NCI-H526 treated with DMSO at 0.1 percent for 48 hours (cell line): ENCODE measurements at regions not wholly inside any gene's neighbourhood (a gene's known extent, or its start where the extent isn't known, plus 50 kb on each side); places are given as distances from the start of the nearest gene placed in this dataset.

Source experiments
- DNase-seq: peaks from one replicate; lab custom pipeline; 2025; lab: John Stamatoyannopoulos, UW

DNA sequence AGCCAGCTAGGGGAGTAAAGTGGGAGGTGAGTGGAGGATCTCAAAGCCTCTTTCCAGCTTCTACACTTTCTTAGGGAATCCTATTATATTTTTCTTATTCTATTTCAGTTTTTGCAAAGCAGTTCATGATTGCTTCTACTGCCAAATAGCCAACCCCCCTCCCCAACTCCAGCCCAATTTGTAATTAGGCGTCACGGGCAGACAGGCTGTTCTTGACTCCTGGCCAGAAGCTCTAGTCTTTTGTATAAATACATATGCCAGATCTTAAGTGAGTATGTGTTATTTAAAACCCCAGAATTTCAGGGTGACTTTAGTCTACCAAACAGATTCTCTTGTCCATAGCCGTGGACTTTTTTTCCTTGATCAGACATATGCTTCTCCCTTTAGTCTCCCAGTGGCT is 255.2 kb downstream of the BUB3 start:
- no peak for DNase-seq

DNA sequence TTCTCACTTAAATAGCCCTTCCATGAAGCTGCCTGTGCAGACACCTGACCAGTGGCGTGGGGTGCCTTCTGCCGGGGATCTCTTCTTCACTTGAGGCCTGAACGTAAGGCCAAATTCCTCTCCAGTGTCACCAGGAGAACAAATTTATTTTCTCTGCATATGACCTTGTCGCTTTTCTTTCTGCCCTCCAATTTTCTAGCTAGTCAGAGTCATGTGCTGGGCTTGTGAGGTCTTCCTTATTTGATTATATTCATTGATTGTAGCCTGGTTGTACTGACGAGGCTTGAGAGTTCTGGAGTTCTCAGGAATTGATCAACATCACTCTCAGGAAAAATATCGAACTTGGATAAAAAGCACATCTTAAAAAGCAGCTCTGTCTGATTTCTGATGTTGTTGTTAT is 255.7 kb downstream of the BUB3 start:
- DNase-seq: no peak

DNA sequence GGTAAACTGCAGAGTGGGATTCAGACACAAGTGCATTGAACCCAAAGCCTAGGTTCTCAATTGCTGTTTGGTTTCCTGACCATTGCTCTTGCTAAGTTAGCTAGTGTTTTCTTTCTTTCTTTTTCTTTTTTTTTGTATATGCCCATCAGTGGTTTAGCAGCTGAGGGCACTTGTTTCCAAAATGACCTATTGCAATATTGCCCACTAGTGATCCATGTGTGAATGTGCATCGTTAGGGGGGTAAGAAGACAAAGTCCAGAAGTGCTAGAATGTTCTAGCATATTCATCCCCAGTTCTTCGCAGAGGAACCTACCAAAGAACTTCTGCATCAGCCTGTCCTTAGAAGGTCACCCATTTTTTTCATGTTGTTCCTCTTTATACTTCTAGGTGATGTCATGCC is 252.8 kb upstream of the GPR26 start:
- DNase-seq: no peak

DNA sequence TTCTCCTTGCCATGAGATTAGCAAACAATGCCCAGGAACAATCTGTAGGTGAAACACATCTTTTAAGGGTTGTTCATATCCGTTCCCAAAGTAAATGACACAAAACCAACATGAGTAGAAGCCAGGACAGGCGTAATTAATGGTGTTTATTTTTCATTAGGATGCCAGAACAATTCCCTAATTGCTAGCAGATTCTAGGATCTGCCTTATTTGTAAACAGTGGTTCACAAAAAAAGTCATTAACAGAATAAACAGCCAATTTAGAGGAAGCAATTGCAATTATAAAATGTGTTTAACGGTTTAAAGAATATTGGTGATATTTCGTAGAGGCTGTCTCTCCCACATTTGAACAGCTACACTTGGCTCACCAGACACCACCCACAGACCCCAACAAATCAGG is 250.6 kb upstream of the GPR26 start:
- DNase-seq: no peak

DNA sequence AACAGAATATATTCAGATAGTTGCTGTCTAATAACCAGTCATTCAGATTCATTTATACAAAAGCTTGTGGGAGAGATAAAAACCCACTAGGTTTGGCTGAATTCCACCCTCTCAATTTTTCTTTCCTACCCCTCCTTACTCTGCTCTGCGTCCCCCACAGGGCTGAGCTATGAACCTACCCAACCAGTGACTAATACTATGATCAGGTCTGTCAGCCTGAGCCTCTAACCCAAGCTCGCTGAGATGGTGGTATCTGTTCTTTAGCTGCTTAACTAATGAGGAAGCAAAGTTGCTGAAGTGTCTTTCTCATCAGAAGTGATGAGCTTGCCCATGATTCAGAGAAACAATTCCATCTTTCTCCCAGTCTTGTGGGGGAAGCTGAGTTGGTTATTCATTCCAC is 248.7 kb upstream of the GPR26 start:
- no peak for DNase-seq

DNA sequence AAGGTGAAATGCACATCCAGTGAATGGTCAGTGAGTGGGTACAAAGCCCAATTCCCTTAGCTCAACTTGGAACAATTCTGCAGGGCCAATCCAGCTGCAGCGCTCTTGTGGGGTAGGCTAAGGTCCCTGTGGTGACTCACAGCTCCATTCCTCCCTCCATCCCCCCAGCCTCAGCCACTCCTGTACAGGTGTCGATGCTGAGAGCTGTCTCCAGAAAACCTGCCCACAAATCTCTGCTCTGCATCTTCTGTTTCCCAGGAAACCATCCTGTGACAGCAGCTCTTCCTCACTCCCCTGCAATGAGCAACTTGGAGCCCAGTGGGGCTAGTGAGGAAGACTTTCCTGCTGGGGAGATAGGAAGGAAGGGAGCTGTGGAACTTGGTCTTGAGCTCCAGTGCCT is 244.7 kb upstream of the GPR26 start:
- DNase-seq: no peak

DNA sequence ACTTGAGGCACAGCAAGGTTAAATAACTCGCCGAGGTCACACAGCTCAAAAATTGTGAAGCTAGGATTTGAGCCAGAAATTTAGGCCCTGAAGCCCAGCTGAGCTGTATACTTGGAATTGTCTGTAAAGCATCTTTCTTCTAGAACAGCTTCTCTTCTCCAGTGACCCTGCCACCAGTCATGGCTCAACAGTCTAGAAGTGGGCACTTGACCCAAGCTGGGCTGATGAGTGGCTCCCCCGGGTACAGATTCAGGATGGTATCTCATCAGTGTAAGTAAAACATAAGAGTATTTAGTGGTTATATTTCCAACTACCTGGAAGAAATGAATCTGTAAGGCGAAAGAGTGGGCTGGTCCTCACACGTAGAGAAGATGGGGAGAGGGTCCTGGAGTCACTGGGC is 243.9 kb upstream of the GPR26 start:
- no peak for DNase-seq

DNA sequence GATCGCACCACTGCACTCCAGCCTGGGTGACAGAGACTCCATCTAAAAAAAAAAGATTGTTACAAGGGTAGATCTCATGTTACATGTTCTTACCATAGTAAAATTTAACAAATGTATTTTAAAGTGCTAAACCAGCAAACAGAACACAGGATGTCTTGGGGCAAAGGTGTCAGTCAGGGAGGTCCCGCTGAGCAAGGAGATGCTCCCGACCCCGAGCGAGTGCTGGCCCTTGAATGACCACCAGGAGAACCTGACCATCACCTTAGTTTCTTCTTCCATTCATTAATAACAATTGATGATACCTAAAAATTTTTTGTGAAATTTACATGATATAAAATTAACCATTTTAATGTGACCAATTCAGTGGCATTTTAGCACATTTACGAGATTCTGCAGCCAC is 241.6 kb upstream of the GPR26 start:
- DNase-seq: no peak

DNA sequence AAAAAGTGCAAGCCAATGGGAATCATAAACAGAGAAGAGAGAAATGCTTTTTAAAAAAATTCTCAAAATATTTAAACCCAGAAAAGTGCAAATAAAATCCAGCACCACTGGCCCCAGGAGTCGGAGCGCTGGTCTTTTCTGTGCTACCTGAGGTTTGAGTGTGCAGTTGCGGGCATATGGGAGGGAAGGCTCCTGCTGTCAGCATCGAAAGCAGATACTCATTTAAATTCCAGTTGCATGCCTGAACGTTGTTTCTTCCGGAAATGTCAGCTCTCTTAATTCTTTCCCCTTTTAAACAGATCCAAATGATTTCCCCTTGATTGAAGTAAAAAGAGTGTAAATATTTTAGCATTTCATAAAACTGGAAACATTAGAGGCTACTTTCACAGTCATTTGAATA is 240.5 kb upstream of the GPR26 start:
- DNase-seq: peak; percentile 27

DNA sequence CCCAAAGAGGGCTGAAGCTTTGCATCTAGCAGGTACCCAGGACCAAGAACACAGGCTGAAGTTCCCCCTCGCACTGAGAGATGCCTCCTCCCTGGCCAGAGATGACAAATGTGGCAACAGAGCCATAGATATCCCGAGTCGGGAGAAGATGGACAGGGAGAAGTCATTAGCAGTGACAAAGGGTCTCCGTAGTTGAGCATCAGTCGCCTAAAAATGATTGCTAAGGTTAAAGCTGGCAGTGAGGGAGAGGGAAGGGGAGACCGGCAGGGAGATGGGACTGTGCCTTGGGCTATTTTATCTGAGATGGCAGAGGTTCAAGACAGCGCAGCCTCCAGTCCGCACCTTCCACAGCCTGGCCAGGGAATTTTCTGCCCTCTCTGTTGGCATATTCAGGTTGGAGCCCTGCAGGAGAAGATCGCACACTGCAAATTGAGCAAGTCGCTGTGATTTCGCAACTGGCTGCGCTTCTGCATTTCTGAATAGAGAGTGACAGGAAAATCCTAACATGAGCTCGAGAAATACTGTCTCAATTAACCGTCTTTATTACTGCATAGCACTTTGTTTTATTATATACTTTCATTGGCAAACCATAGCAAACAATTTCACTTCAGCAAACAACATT is 238.9 kb upstream of the GPR26 start:
- DNase-seq: no peak

DNA sequence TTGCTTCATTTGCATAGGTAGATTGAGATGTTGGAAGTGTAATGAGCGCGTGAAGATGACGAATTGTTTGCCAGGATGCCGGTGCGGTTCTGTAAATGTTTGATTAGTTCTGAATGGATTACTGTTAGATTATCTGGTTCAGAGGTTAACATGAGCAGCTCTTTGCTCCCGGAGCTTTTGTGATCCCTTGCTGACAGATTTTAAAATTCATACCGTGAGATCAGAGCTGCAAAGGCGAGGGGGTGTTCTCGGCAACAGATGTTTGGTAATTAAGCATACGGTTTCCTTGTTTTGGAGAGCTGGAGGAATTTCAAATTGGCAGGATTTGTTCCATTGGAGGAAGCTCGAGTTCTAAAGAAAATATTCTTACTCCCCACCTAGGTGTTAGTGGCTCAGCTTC is 237.8 kb upstream of the GPR26 start:
- peak; percentile 79 for DNase-seq

DNA sequence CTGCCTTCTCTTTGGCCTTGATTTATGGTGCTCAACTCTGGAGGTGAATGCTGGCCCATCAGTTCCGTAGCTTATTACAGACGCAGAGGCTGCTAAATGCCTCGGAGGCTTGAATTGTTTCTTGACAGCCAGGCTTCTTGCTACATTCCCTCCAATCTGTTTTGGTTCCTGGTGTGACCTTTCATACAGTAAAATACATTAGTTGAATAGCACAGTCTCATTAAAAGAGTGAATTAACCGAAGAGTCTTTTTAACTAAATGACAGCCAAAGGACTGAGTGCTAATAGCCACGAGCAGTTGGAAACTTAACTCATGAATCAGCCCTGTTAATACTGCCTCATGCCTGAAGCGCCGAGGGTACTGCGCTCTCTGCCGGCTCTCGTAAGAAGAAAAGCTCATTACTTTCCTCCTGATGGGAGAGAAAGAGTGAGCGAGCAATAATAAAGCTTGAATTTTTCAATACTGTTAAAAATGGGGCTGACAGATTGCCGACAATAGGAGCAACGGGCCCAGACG is 236.4 kb upstream of the GPR26 start:
- peak; percentile 67 for DNase-seq

DNA sequence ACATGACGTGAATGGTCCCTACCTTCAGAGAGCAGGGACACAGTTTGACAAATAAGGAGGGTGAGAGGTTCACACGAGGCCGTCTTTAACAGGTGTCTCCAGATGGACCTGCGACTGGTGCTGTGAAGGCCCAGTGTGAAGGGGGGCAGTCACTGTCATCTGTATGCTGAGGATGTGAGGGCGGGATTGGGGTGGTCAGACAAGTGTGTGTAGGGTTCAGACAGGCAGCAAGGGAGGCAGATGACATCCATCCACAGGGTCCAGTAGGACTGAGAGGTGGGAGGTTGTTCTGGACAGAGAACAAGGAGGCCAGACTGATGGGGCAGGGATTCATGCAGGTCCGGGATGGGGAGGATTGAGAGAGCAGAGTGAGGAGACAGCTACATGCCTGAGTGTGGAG is 232.6 kb upstream of the GPR26 start:
- no peak for DNase-seq

DNA sequence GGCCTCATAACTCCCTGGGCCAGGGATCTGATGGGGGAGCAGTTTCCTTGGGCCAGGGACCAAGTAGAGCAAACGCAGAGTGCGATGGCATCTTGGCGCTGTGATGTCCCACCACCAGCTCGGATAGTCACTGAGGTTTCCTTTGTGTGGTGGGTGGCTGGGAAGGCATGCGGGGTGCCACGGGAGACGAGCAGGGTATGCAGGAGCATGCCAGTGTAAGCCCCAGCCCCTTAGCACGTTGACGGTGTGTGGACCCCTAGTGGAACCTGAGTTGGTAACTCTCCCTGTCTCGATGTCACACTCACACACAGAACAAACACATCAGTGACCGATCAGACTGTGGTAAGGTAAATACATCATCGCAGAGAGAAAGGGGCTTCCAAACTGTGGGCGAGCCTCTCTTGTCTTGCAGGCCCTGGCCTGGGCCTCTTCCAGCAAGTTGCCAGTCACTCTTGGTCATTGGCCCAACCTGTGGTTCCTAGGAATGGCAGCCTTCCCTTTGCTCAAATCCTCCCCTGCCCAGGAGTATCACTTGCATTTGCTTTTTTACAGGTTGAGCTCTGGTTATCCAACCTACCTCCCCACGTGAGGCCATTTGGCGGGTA is 231.6 kb upstream of the GPR26 start:
- DNase-seq: no peak

DNA sequence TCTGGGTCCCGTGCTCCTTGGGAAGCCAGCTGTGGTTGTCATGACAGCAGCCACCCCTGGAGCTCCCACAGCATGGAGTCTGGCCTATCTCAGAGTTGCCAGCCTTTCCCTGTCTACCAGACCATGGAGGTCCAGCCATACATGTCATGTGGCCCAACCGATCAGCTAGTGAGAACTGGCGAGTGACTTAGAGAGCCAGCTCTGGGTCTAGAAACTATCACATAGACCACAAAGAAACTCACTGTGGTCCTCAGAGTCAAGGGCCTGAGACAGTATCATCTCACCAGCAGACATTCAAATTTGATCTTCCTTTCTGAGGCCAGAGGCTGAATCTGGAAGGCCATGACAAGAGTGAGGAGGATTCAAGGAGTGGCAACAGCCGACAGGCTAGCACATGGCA is 223.3 kb upstream of the GPR26 start:
- DNase-seq: no peak

DNA sequence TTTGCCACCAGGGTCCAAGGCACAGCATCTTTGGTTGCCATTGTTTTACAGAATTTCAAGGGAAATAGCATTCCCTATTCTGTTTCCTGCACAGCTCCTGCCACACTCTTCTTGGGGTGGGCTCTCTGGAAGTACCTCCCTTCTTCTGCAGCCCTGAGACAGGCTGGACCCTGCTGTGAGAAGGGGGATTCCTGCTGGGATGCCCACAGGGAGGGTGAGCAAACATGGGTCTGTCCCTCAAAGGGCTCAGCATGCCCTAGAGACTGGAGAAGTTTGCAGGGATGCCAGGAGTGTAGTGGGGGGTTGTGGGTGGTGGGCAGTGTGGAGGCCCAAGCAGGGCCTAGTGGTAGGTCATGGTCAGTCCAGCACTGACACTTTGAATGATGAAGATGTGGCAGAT is 222.2 kb upstream of the GPR26 start:
- no peak for DNase-seq

DNA sequence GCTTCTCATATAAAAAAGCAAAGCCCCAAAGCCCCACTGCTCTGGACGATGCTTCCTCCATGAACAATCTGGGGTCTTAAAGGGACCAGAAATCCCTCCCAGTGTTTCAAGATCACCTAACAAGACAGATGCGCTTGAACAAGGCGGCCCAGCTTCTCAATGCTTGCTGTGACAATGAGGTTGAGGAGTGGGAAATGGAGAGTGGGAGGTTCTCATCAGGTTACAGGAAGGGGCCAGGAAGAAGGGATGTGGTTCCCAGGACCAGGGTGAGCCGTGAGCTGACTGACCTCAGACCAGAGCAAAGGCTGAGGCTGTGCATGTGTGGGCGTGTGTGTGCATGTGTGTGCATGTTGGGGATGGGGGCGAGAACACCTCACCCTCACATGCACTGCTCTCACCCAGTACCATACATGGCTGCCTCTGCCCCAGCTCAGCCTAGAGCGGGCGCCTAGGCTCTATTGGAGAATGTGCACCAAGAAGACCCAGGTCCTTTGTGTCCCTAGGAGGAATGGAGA is 220.8 kb upstream of the GPR26 start:
- DNase-seq: no peak

DNA sequence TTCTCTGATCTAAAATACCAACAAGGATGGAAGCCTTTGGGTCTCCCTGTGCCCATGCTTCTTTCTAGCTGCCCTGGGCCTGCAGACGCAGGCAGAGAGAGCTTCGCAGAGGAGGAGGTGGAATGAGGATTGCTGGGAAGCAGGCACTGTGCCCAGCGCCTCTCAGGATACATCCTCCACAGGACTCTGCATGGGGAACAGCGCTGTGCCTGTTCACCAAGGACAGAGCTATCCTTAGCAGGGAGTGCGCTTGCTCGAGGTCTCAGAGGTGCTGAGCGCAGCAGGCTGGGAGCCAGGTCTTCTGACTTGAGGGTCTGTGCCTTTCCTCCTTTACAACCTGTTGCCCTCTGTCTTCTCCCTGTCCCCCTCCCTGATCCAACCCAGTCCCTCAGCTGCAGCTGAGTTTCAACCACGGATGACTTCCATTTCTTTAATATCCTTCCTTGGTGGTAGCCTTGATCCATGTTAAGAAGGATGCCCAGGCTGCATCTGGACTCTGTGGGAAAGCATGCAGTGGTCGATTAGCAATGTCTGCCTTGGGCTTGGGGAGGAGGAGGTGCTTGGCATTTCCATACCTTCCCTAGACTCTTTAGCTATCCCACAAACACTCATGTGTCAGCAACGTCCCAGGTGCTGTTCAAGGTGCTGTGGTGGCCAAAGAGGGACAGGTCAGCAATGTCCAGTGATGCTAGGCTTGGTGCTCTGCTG is 219.6 kb upstream of the GPR26 start:
- DNase-seq: no peak

DNA sequence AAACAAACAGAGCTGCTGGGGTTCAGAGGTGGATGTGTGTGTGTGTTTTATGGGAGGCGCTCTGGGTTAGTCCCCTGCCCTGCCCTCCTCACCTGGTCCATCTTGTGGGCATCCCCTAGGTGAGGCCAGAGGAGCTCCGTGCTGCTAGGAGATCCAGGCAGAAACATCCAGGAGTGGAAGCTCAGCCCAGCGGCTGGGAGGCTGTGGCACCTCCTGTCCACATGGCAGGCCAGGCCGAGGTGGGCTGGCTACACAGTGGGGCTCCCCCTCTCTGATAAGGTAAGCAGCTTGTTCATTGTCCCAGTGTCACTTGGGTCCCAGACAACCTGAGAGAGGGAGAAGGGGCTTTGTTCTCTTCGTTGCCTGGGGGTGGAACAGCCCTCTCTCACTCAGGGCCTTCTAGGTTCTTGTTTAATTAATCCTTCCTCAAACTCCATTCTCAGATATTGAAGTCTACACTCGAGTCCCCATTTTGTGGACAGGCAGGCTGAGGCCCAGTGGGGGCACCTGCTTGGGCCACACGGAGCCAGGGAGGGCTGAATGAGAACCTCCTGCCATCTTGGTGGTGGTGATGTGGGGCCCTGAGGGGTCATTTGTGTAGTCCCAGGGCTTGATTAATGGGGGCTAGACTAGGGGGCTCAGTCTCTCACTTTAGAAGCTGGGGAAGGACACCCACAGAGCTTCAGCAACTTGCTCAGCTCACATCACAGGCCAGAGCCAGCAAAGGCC is 216.8 kb upstream of the GPR26 start:
- DNase-seq: no peak

DNA sequence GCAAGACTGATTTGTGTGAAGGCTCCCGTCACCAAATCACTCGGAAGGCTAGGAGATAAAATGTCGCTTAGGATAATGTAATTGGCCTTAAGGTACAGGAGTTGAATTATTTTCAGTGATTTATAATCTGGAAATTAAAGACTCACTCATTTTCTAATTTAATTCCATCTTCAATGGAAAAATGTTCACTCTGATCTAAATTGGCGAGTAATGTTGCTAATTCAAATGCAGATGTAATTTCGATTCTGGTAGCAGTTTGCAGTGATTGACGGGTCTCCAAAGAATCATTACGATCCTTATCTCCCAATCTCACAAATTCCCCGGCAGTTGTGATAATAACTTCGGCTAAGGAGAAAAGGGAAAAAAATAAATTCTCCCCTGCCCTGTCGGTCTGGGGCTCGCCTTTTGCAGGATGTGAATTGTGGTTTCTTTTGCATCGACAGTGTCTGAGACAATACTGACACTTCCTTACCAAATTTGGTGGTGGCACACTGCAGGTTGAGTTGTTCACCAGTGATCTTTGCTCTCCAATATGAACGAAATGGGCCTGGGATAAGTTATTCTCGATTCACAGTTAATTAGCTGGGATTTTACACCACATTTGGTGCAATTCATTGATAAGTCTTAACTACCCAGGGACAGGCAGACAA is 215.1 kb upstream of the GPR26 start:
- no peak for DNase-seq

DNA sequence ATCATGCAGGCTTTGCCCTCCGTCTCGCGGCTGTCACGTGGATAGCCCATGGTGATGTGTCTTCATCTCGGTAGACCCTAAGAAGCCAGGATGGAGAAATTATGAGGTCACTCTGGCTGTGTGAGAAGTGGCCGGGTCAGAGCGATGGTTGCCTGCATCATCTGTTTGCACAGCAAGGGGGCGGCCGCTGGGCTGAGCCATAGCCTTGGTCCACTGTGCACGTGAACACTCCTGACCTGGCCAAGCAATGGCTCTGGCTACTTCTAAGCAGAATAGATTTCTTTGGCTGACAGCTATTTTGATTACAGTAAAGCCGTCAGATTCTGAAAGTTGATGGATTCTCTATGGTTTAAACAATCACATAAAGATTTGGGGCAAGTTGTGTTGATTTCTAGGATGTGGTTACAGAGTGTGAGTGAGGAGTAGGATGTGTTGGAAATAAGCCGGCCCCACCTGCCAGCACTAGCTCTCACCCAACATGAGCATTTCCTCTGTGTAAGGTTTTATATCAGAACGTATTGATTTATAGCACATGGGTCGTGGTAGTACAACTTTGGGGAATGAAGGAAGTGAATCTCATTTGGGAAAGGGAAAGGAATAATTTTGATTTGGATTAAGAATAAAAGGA is 214.4 kb upstream of the GPR26 start:
- no peak for DNase-seq

DNA sequence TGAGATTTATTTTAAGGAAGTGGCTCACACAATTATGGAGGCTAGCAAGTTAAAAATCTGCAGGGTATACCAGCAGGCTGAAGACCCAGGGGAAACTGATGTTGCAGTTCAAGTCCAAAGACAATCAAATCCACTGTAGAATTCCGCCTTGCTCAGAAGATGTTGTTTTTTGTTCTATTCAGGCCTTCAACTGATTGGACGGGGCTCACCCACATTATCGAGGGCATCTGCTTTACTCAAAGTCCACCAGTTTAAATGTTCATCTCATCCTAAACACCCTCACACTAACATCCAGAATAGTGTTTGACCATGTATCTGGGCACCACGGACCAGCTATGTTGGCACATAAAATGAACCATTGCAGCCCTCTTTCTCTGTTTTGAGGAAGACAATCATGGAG is 211.2 kb upstream of the GPR26 start:
- no peak for DNase-seq
